ENCODE measurements at regions not wholly inside any gene's neighbourhood (a gene's known extent, or its start where the extent isn't known, plus 50 kb on each side); places are given as distances from the start of the nearest gene placed in this dataset.

GRCh38 chr13:107743526-107743925 lies 471.8 kb downstream of the LIG4 start:
- Histone ChIP-seq H3K4me3 (no peak overlapping the region), H3K9me3 (no peaks in the 10 kb centered on the region), H3K27me3 (no peaks in the 10 kb centered on the region), H3K4me1 (no peaks in the 10 kb centered on the region), H3K36me3 (no peaks in the 10 kb centered on the region), H4K20me1 (no peaks in the 10 kb centered on the region), H3K9ac (no peak overlapping the region), H3K27ac (no peak overlapping the region), H3K4me2 (no peak overlapping the region)
- no peak for TF ChIP-seq Cebpa-rat (IDR thresholded peaks at IDR 0.05)

GRCh38 chr13:107743100-107743499 lies 472.2 kb downstream of the LIG4 start:
- Histone ChIP-seq H3K4me1 (no peaks in the 10 kb centered on the region), H4K20me1 (no peaks in the 10 kb centered on the region), H3K4me3 (no peak overlapping the region), H3K27ac (no peak overlapping the region), H3K36me3 (no peaks in the 10 kb centered on the region), H3K9me3 (no peaks in the 10 kb centered on the region), H3K9ac (no peak overlapping the region), H3K27me3 (no peaks in the 10 kb centered on the region), H3K4me2 (no peak overlapping the region)
- TF ChIP-seq Cebpa-rat (IDR thresholded peaks at IDR 0.05): no peak

GRCh38 chr13:107742544-107742943 lies 472.8 kb downstream of the LIG4 start:
- Histone ChIP-seq H3K4me3 (no peak overlapping the region), H3K27ac (no peak overlapping the region), H3K4me2 (no peak overlapping the region), H3K9ac (no peak overlapping the region), H3K36me3 (no peaks in the 10 kb centered on the region), H3K9me3 (no peaks in the 10 kb centered on the region), H4K20me1 (no peaks in the 10 kb centered on the region), H3K4me1 (no peaks in the 10 kb centered on the region), H3K27me3 (no peaks in the 10 kb centered on the region)
- TF ChIP-seq Cebpa-rat (IDR thresholded peaks at IDR 0.05): no peak

- H3K27ac ChIP-seq: no peak overlapping the region
- no peak overlapping the region for H3K4me2 ChIP-seq
- H3K27me3 ChIP-seq: no peaks in the 10 kb centered on the region
- no peaks in the 10 kb centered on the region for H4K20me1 ChIP-seq
- no peaks in the 10 kb centered on the region for H3K4me1 ChIP-seq
- TF ChIP-seq Cebpa-rat (IDR thresholded peaks at IDR 0.05): no peak
- no peaks in the 10 kb centered on the region for H3K9me3 ChIP-seq
- H3K36me3 ChIP-seq: no peaks in the 10 kb centered on the region
- H3K9ac ChIP-seq: no peak overlapping the region
- H3K4me3 ChIP-seq: no peak overlapping the region
Observed at GRCh38 chr13:107738004-107738403, 477.3 kb downstream of the LIG4 start.

GRCh38 chr13:107736731-107737130 lies 478.6 kb downstream of the LIG4 start:
- no peaks in the 10 kb centered on the region for H3K9me3 ChIP-seq
- no peaks in the 10 kb centered on the region for H3K4me1 ChIP-seq
- no peaks in the 10 kb centered on the region for H3K36me3 ChIP-seq
- TF ChIP-seq Cebpa-rat (IDR thresholded peaks at IDR 0.05): no peak
- no peak overlapping the region for H3K4me3 ChIP-seq
- no peaks in the 10 kb centered on the region for H3K27me3 ChIP-seq
- H3K27ac ChIP-seq: no peak overlapping the region
- H3K4me2 ChIP-seq: no peak overlapping the region
- no peak overlapping the region for H3K9ac ChIP-seq
- H4K20me1 ChIP-seq: no peaks in the 10 kb centered on the region

GRCh38 chr13:107736170-107736569 lies 479.2 kb downstream of the LIG4 start:
- H3K27me3 ChIP-seq: no peaks in the 10 kb centered on the region
- no peak overlapping the region for H3K4me3 ChIP-seq
- H3K4me2 ChIP-seq: no peak overlapping the region
- no peak overlapping the region for H3K27ac ChIP-seq
- no peaks in the 10 kb centered on the region for H3K36me3 ChIP-seq
- no peak overlapping the region for H3K9ac ChIP-seq
- no peaks in the 10 kb centered on the region for H4K20me1 ChIP-seq
- no peaks in the 10 kb centered on the region for H3K9me3 ChIP-seq
- TF ChIP-seq Cebpa-rat (IDR thresholded peaks at IDR 0.05): no peak
- no peaks in the 10 kb centered on the region for H3K4me1 ChIP-seq

- H3K4me3 ChIP-seq: no peak overlapping the region
- no peaks in the 10 kb centered on the region for H3K4me1 ChIP-seq
- H3K27me3 ChIP-seq: no peaks in the 10 kb centered on the region
- no peaks in the 10 kb centered on the region for H3K9me3 ChIP-seq
- H4K20me1 ChIP-seq: no peaks in the 10 kb centered on the region
- TF ChIP-seq Cebpa-rat (IDR thresholded peaks at IDR 0.05): no peak
- no peak overlapping the region for H3K4me2 ChIP-seq
- H3K36me3 ChIP-seq: no peaks in the 10 kb centered on the region
- no peak overlapping the region for H3K9ac ChIP-seq
- no peak overlapping the region for H3K27ac ChIP-seq
Observed at GRCh38 chr13:107734891-107735625, 480.3 kb downstream of the LIG4 start.

GRCh38 chr13:107733276-107733675 lies 482.1 kb downstream of the LIG4 start:
- Histone ChIP-seq H3K4me2 (no peak overlapping the region), H3K4me3 (no peak overlapping the region), H4K20me1 (no peaks in the 10 kb centered on the region), H3K4me1 (no peaks in the 10 kb centered on the region), H3K27me3 (no peaks in the 10 kb centered on the region), H3K27ac (no peak overlapping the region), H3K9ac (no peak overlapping the region), H3K36me3 (no peaks in the 10 kb centered on the region), H3K9me3 (no peaks in the 10 kb centered on the region)
- no peak for TF ChIP-seq Cebpa-rat (IDR thresholded peaks at IDR 0.05)

- Histone ChIP-seq H3K27ac (no peak overlapping the region), H4K20me1 (no peaks in the 10 kb centered on the region), H3K36me3 (no peaks in the 10 kb centered on the region), H3K27me3 (no peaks in the 10 kb centered on the region), H3K9ac (no peak overlapping the region), H3K9me3 (no peaks in the 10 kb centered on the region), H3K4me3 (no peak overlapping the region), H3K4me1 (no peaks in the 10 kb centered on the region), H3K4me2 (no peak overlapping the region)
- no peak for TF ChIP-seq Cebpa-rat (IDR thresholded peaks at IDR 0.05)
Observed at GRCh38 chr13:107730813-107731212, 484.5 kb downstream of the LIG4 start.

GRCh38 chr13:107721125-107721869 lies 494.0 kb downstream of the LIG4 start:
- Histone ChIP-seq H4K20me1 (no peaks in the 10 kb centered on the region), H3K9ac (no peak overlapping the region), H3K27ac (no peak overlapping the region), H3K9me3 (no peaks in the 10 kb centered on the region), H3K4me1 (no peaks in the 10 kb centered on the region), H3K36me3 (no peaks in the 10 kb centered on the region), H3K4me2 (no peak overlapping the region), H3K27me3 (no peaks in the 10 kb centered on the region), H3K4me3 (no peak overlapping the region)
- TF ChIP-seq Cebpa-rat (IDR thresholded peaks at IDR 0.05): no peak
